Keratinocyte (primary cell): ENCODE measurements at regions not wholly inside any gene's neighbourhood (a gene's known extent, or its start where the extent isn't known, plus 50 kb on each side); places are given as distances from the start of the nearest gene placed in this dataset.

Experiments used
- EZH2 ChIP-seq: IDR thresholded peaks from one replicate; pipeline ENCODE4 v1.6.1; 2012; ENCODE audit warnings: inconsistent platforms, mild to moderate bottlenecking, low read length, moderate library complexity
- TF ChIP-seq, protein P1 (sequence below), 3 experiments: IDR thresholded peaks in 1 of 3; conservative IDR thresholded peaks in 1 of 3; optimal IDR thresholded peaks in 1 of 3; 2 replicates in 2 of 3; 3 replicates in 1 of 3; pipeline versions ENCODE3 to v1.5.1; 2011; ENCODE audit warnings: low read length in 3 of 3, mild to moderate bottlenecking in 3 of 3, moderate library complexity in 2 of 3, control low read depth in 1 of 3, inconsistent platforms in 1 of 3; ENCODE audit not compliant: insufficient read depth in 2 of 3; ENCODE audit errors: extremely low read depth in 1 of 3

DNA sequence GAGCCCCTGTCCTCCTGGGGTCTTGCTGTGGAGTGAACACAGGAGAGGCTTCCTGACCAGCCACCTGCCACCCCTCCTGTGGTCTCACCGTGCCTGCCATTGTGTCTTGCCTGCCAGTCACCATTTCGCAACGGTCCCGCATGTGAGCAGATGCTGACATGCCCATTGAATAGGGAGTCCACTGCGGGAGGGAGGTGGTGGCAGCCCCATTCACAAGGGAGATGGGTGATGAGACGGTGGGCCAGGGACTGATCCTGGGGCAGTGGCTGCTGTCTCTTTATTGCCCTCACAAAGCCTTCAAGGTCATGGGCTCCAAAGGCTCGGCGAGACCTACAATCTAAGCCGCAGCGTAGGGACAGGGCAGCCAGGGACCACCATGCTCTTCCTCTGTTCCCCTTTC, 76.0 kb upstream of the NPTX2 start:
- no peak for TF ChIP-seq EZH2
- TF ChIP-seq, protein P1, sequence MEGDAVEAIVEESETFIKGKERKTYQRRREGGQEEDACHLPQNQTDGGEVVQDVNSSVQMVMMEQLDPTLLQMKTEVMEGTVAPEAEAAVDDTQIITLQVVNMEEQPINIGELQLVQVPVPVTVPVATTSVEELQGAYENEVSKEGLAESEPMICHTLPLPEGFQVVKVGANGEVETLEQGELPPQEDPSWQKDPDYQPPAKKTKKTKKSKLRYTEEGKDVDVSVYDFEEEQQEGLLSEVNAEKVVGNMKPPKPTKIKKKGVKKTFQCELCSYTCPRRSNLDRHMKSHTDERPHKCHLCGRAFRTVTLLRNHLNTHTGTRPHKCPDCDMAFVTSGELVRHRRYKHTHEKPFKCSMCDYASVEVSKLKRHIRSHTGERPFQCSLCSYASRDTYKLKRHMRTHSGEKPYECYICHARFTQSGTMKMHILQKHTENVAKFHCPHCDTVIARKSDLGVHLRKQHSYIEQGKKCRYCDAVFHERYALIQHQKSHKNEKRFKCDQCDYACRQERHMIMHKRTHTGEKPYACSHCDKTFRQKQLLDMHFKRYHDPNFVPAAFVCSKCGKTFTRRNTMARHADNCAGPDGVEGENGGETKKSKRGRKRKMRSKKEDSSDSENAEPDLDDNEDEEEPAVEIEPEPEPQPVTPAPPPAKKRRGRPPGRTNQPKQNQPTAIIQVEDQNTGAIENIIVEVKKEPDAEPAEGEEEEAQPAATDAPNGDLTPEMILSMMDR (optimal IDR thresholded peaks at IDR 0.05 in 1 of 3, IDR thresholded peaks at IDR 0.05 in 1 of 3, conservative IDR thresholded peaks at IDR 0.05 in 1 of 3; ENCODE audit: extremely low read depth in 1 of 3, insufficient read depth in 2 of 3, low read length in 3 of 3) = no peak
